Caco-2 (cell line): ENCODE measurements at regions not wholly inside any gene's neighbourhood (a gene's known extent, or its start where the extent isn't known, plus 50 kb on each side); places are given as distances from the start of the nearest gene placed in this dataset.

ENCODE experiments used
- BruUV-seq: library from RNA; stranded (reverse); fragments of 400-500 nt; replicated peaks from 2 replicates; lab custom pipeline; 2021; lab: Mats Ljungman, UMichigan
- CTCF ChIA-PET: fragments of 300-600 bp; sonication (Branson Sonifier 250); formaldehyde crosslinking; loops from one replicate; lab custom pipeline; 2022; ENCODE audit warnings: antibody characterized with exemption; lab: Charles Lee
- POLR2A ChIA-PET: fragments of 300-600 bp; sonication (Branson Sonifier 250); formaldehyde crosslinking; loops from one replicate; lab custom pipeline; 2022; ENCODE audit warnings: antibody characterized with exemption; lab: Charles Lee
- DNase-seq, 2 experiments: peaks; one replicate each; pipeline versions ENCODE4 v3.0.0 to v3.0.0-alpha.2; 2020 to 2022
- H3K27me3 ChIP-seq: replicated peaks from 2 replicates; pipeline ENCODE4 v1.6.0; 2011; ENCODE audit warnings: low read length; ENCODE audit not compliant: control insufficient read depth, insufficient read depth
- H3K36me3 ChIP-seq: 2 replicates; pipeline ENCODE4 v1.5.1; 2011; ENCODE audit warnings: low read length; ENCODE audit not compliant: control insufficient read depth, insufficient read depth
- H3K4me1 ChIP-seq: fragments of 250-450 bp; sonication (Bioruptor Pico); 2 replicates; pipeline ENCODE4 v1.5.1; 2020; ENCODE audit warnings: mild to moderate bottlenecking
- H3K4me3 ChIP-seq: 2 replicates; pipeline ENCODE4 v1.5.1; 2011; ENCODE audit warnings: low read depth, mild to moderate bottlenecking, control low read depth, low read length
- H3K9me3 ChIP-seq: fragments of 250-450 bp; sonication (Bioruptor Pico); 2 replicates; pipeline ENCODE4 v1.5.1; 2020; ENCODE audit warnings: mild to moderate bottlenecking, moderate library complexity
- H3K27ac Mint-ChIP-seq: one replicate; pipeline ENCODE4 v1.8.0; 2022; ENCODE audit warnings: mixed read lengths; ENCODE audit not compliant: unreplicated experiment
- H3K27me3 Mint-ChIP-seq: one replicate; pipeline ENCODE4 v1.8.0; 2022; ENCODE audit warnings: mixed read lengths; ENCODE audit not compliant: insufficient read depth, unreplicated experiment
- H3K36me3 Mint-ChIP-seq: one replicate; pipeline ENCODE4 v1.8.0; 2022; ENCODE audit warnings: mild to moderate bottlenecking, mixed read lengths; ENCODE audit not compliant: insufficient read depth, unreplicated experiment
- H3K4me1 Mint-ChIP-seq: one replicate; pipeline ENCODE4 v1.8.0; 2022; ENCODE audit warnings: low read depth, mixed read lengths; ENCODE audit not compliant: unreplicated experiment
- H3K4me3 Mint-ChIP-seq: one replicate; pipeline ENCODE4 v1.8.0; 2022; ENCODE audit warnings: mild to moderate bottlenecking, moderate library complexity, mixed read lengths; ENCODE audit not compliant: unreplicated experiment
- H3K9me3 Mint-ChIP-seq: one replicate; pipeline ENCODE4 v1.8.0; 2022; ENCODE audit warnings: mixed read lengths; ENCODE audit not compliant: unreplicated experiment
- intact Hi-C: fragments of 100-400 bp; cut with micrococcal nuclease; formaldehyde crosslinking; loops from one replicate; pipeline ENCODE4 v1.10.0; 2022; ENCODE audit not compliant: unreplicated experiment
- TF ChIP-seq, protein P1 (sequence below), 2 experiments: fragments of 200-600 bp in 1 of 2; IDR thresholded peaks; 1 replicate in 1 of 2; 2 replicates in 1 of 2; pipeline versions ENCODE4 v1.5.1 to v1.8.0; 2011 to 2022; ENCODE audit warnings: antibody characterized with exemption in 1 of 2, control low read depth in 1 of 2, inconsistent platforms in 1 of 2, low read depth in 1 of 2, low read length in 1 of 2, mild to moderate bottlenecking in 1 of 2, moderate library complexity in 1 of 2; ENCODE audit not compliant: insufficient read depth in 1 of 2, severe bottlenecking in 1 of 2, unreplicated experiment in 1 of 2

DNA sequence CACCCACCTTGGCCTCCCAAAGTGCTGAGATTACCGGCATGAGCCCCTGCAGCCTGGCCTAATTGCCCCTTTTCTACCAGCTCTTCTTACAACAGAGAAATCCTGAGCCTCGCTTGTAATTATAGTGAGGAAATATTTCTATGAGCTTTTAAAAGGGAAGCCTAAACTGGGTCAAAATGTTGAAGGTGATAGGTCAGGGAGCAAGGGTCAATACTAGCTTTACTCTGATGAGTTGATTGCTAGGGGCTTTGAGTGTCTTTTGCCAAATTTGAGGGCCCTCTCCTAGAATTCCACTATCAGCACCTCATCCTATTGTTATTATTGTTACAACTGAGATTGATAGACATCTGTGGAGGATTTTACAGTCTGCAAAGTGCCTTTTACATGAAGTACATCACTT lies 62.4 kb upstream of the PIAS1 start:
- no peak overlapping the region for H3K4me3 ChIP-seq
- H3K27me3 ChIP-seq, result no peaks in the 10 kb centered on the region
- intact Hi-C loops, result no loop called here
- no peaks in the 10 kb centered on the region for H3K27me3 Mint-ChIP-seq
- H3K4me3 Mint-ChIP-seq, result no peak overlapping the region
- H3K4me1 Mint-ChIP-seq, result no peaks in the 10 kb centered on the region
- POLR2A ChIA-PET, result no interaction called here
- peaks cover 8% of the 10 kb centered on the region; the same call in 1 of the 2 replicates for H3K4me1 ChIP-seq
- no peaks in the 10 kb centered on the region for H3K36me3 ChIP-seq
- H3K9me3 Mint-ChIP-seq, result no peaks in the 10 kb centered on the region
- BruUV-seq, result no TSS peak
- TF ChIP-seq, protein P1, sequence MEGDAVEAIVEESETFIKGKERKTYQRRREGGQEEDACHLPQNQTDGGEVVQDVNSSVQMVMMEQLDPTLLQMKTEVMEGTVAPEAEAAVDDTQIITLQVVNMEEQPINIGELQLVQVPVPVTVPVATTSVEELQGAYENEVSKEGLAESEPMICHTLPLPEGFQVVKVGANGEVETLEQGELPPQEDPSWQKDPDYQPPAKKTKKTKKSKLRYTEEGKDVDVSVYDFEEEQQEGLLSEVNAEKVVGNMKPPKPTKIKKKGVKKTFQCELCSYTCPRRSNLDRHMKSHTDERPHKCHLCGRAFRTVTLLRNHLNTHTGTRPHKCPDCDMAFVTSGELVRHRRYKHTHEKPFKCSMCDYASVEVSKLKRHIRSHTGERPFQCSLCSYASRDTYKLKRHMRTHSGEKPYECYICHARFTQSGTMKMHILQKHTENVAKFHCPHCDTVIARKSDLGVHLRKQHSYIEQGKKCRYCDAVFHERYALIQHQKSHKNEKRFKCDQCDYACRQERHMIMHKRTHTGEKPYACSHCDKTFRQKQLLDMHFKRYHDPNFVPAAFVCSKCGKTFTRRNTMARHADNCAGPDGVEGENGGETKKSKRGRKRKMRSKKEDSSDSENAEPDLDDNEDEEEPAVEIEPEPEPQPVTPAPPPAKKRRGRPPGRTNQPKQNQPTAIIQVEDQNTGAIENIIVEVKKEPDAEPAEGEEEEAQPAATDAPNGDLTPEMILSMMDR (IDR thresholded peaks at IDR 0.05; ENCODE audit: insufficient read depth in 1 of 2, low read depth in 1 of 2, low read length in 1 of 2, severe bottlenecking in 1 of 2, unreplicated experiment in 1 of 2), result no peak
- CTCF ChIA-PET, result no interaction called here
- no peak for DNase-seq
- H3K9me3 ChIP-seq, result no peaks in the 10 kb centered on the region
- no peaks in the 10 kb centered on the region for H3K36me3 Mint-ChIP-seq
- H3K27ac Mint-ChIP-seq, result no peak overlapping the region

DNA sequence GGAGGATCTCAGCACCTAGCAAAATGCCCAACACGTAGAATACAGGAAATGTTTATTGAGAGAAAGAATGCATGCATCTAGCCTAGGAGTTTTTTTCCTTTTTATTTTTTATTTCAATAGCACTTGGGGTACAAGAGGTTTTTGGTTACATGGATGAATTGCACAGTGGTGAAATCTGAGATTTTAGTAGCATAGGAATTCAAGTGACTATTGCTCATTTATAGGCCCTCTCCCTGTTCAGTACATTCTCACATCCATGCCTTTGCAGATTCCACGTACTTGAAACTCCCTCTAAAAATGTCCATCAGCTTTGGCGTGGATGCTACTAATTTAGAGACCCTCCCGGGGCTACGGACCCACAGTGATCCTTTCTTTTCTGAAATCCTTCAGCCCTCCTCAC lies 61.7 kb upstream of the PIAS1 start:
- Histone ChIP-seq H3K4me3 (no peak overlapping the region), H3K27me3 (no peaks in the 10 kb centered on the region), H3K4me1 (peaks cover 8% of the 10 kb centered on the region; the same call in 1 of the 2 replicates), H3K36me3 (no peaks in the 10 kb centered on the region), H3K9me3 (no peaks in the 10 kb centered on the region)
- Mint-ChIP-seq H3K4me1 (no peaks in the 10 kb centered on the region), H3K27me3 (no peaks in the 10 kb centered on the region), H3K36me3 (no peaks in the 10 kb centered on the region), H3K9me3 (peaks cover 3% of the 10 kb centered on the region), H3K4me3 (no peak overlapping the region), H3K27ac (no peak overlapping the region)
- ChIA-PET POLR2A (interaction anchor here (0.6 kb wide), 1 partner anchor 57 kb away, joined by 3 read pairs; no protein-coding TSS in a partner anchor), CTCF (no interaction called here)
- no peak for DNase-seq
- intact Hi-C loops, result no loop called here
- TF ChIP-seq, protein P1 (IDR thresholded peaks at IDR 0.05; ENCODE audit: insufficient read depth in 1 of 2, low read depth in 1 of 2, low read length in 1 of 2, severe bottlenecking in 1 of 2, unreplicated experiment in 1 of 2), result no peak
- BruUV-seq, result no TSS peak

DNA sequence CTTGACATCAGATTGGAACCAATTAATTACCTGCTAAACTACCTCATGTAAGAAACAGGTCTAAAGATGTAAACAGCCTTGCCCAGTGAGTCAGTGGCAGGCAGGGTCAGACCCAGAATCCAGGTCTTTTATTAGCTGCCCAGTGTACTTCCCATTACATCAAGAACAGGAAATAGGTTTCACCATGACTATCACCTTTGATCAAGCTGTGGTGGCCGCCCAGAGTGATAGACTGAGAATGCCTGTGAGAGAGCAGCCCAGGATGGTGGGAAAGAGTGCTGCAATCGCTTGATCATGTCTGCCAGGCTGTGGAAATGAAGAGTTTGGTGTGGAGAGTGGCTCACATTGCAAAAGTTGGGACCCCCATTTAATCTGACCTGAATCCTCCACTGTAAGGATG lies 61.3 kb upstream of the PIAS1 start:
- POLR2A ChIA-PET, result interaction anchor here (0.6 kb wide), 1 partner anchor 57 kb away, joined by 3 read pairs; no protein-coding TSS in a partner anchor
- Mint-ChIP-seq H3K4me1 (no peaks in the 10 kb centered on the region), H3K27me3 (no peaks in the 10 kb centered on the region), H3K4me3 (no peak overlapping the region), H3K36me3 (no peaks in the 10 kb centered on the region), H3K9me3 (peaks cover 7% of the 10 kb centered on the region), H3K27ac (no peak overlapping the region)
- no peaks in the 10 kb centered on the region for H3K27me3 ChIP-seq
- CTCF ChIA-PET, result no interaction called here
- TF ChIP-seq, protein P1 (IDR thresholded peaks at IDR 0.05; ENCODE audit: insufficient read depth in 1 of 2, low read depth in 1 of 2, low read length in 1 of 2, severe bottlenecking in 1 of 2, unreplicated experiment in 1 of 2), result no peak
- no peaks in the 10 kb centered on the region for H3K9me3 ChIP-seq
- BruUV-seq, result no TSS peak
- intact Hi-C loops, result no loop called here
- H3K4me3 ChIP-seq, result no peak overlapping the region
- DNase-seq, result no peak
- no peaks in the 10 kb centered on the region for H3K36me3 ChIP-seq
- H3K4me1 ChIP-seq, result peaks cover 8% of the 10 kb centered on the region; the same call in 1 of the 2 replicates
